HG03469 (cell line): ENCODE measurements at regions not wholly inside any gene's neighbourhood (a gene's known extent, or its start where the extent isn't known, plus 50 kb on each side); places are given as distances from the start of the nearest gene placed in this dataset.
"Not testable (repeated sequence)": the region's sequence is repeated elsewhere in the genome, so short reads cannot be mapped to it uniquely, and the experiment has no call there.

Experiments used
- ATAC-seq: cut with Tn5 transposase; IDR thresholded peaks from one replicate; pipeline ENCODE4 v1.9.1; 2021; ENCODE audit warnings: mild to moderate bottlenecking, moderate library complexity, moderate number of reproducible peaks; ENCODE audit not compliant: unreplicated experiment

DNA sequence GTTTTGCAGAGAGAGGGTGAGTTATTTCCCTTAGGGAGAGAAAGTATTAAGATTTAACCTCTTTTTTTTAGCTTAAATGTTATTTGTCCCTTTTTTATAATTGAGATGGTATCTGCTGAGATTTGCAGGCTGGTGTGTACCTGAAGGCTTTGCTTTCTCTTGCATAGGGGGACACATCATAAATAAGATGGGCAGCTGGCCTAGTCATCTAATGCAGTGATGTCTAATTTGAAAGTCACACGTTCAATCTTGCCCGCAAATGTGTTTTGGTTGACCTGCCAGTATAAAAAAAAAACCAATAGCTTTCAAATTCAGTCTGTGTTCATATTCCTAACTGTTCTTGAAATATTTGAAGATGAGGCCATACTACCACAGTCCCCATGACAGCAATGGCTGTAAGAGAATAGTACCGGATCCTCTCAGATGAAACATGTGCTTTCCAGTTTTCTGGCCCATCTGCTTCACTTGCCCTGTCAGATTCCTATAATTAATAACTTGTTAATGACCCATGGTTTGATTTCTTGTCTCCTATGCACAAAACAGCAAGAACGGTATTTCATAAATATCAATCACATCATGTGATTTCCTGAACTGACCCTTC is 914.2 kb downstream of the IPMK start:
- no peak for ATAC-seq

DNA sequence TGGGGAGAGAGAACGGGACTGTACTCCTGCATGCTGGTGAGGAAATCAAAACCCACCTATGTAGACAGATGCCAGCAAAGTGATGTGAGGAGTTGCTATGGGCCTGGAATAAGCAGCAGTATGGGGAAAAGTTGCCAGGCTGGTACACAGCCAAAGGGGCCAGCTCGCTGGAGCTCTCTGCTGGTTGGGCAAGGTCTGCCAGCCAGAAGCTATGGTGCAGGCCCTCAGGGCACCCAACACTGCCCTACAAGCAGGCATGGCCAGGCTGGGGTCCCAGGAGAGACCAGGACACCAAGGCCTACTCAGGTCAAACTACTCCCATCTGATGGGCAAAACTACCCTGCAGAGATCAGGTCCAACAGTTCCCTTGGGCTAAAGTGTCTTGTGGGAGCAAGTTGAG is 916.6 kb downstream of the IPMK start:
- ATAC-seq: no peak

DNA sequence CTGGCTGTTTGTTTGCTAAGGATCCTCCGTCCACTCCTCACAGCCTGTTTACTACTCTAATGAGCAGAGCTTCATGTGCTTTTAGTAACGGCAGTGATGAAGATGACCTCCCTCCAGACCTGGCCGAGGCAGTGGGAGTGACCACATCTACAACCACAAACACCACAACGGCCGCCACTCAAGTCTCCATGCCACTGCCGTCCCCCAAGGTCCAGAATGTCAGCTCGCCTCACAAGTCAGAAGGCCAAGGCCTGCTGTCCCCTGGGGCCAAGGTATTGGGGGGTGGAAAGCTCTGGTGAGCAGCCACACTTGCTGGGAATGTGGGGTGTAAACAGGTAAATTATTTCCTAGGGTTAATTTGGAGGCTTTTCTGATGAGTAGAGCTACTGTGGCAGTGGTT is 926.4 kb downstream of the IPMK start:
- ATAC-seq: no peak

GRCh38 chr10:57338823-57339558 is 928.7 kb downstream of the IPMK start:
- peak; percentile 62 for ATAC-seq

- no peak for ATAC-seq
These were observed 930.8 kb downstream of the IPMK start for GRCh38 chr10:57336865-57337264.

- no peak for ATAC-seq
These were observed 931.4 kb downstream of the IPMK start for GRCh38 chr10:57336341-57336740.

DNA sequence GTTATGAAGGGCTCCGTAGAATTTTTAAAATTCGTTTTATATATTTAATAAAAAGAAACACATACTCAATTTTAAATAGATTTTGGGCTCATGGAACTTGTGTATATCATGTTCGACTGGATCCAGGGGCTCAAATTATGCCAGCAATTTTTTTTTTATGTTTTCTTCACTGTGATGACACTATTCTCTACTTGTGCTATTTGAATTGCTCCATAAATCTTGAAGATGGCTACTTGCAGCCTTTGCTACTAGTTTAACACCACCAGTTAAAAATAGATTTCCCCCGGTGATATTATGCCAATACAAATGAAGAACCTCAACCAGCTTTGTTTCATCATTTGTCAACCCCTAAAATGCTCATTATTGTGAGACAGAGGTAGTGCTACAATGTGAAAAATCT is 933.2 kb downstream of the IPMK start:
- ATAC-seq: no peak

DNA sequence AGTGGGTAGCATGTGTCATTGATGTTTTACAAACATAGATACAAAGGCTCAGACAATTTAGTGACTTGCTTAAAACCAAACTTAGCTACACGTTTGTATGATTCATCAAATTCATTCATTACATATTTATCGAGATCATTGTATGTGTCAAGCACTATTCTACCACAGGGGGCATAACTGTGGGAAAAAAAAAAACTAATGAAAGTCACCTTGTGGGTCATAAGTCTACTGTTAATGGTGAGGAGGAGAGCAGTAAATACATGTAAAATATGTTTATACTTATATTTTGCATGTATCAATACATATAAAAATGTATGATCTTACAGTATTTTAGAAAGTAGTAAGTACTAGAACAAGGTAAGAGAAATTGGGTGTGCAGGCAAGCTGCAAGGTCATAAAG is 933.8 kb downstream of the IPMK start:
- ATAC-seq: no peak

DNA sequence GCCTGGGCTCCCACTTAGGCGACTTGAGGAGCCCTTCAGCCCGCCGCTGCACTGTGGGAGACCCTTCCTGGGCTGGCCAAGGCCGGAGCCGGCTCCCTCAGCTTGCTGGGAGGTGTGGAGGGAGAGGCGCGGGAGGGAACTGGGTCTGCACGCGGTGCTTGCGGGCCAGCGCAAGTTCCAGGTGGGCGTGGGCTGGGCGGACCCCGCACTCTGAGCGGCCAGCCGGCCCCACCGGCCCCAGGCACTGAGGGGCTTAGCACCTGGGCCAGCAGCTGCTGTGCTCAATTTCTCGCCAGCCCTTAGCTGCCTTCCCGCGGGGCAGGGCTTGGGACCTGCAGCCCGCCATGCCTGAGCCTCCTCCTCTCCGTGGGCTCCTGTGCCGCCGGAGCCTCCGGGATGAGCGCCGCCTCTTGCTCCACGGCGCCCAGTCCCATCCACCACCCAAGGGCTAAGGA is 946.3 kb downstream of the IPMK start:
- not testable (repeated sequence) for ATAC-seq

DNA sequence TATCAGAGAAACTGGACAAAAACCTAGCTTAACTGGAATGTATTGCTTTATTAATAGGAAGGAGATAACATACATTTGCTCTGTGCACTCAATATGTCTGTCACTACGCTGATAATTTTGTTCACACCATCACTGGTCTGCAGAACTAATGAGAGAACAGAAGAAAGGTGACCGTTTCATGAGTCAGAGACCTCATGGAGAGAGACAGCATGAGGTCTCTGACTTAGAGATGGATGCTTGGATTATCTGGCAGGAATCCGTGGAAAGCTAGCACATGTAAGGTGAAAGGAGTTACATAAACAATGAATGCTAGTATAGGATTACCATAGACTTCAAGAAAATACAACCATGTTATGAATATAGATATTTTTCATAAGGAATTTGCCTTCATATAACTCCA is 947.3 kb downstream of the IPMK start:
- no peak for ATAC-seq

DNA sequence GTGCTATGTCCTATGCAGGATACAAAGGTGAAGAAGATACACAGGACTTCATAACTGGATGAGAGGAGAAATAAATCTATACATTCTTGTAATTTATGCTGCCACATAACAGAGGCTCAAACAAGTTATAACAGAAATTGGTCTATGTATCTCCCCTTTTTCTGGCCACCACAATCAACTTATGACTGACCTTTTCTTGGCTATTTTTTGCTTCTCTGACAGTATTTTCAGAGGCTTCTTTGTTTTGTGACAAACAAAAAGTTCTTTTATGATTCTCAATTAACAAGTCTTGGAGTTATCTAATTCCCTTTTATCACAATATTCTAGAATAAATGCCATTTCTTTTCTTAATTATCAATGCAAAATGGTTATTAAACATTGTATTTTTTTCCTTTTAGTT is 953.0 kb upstream of the ZWINT start:
- ATAC-seq: no peak

- no peak for ATAC-seq
These were observed 942.5 kb upstream of the ZWINT start for GRCh38 chr10:57303566-57303965.

DNA sequence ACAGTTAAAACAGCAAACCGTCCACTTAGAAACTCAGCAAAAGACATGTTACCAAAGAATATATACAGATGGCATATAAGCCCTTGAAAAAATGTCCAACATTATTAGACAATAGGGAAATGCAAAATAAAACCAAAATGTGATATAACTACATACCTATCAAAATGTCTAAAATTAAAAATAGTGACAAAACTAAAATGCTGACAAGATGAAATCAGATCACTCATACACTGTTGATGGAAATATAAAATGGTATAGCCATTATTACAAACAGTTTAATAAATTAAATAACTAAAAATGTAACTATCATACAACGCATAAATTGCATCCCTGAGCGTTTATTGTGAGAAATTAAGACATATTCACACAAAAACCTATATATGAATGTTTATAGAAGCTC is 939.7 kb upstream of the ZWINT start:
- ATAC-seq: no peak

- ATAC-seq: no peak
These were observed 933.6 kb upstream of the ZWINT start for GRCh38 chr10:57294698-57295097.

- no peak for ATAC-seq
These were observed 927.7 kb upstream of the ZWINT start for GRCh38 chr10:57288754-57289153.

DNA sequence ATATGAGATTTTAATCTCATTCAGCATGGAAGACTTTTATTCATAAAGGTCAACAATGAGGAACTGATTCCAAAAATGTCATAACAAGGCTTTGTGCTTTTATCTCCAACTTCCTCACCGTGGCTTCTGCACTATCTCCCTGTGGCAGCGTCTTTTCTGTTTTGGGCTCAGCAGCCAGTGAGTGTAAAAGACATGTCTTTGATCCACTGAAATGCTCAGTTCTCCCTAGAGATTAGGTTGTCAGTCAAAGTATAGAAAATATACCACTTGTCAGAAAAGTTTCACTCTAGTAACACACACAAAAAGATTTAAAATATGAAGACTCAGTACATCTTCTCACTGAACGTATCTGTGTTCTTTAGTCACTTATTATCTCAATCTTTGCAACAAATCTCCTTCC is 901.8 kb upstream of the ZWINT start:
- ATAC-seq: no peak

DNA sequence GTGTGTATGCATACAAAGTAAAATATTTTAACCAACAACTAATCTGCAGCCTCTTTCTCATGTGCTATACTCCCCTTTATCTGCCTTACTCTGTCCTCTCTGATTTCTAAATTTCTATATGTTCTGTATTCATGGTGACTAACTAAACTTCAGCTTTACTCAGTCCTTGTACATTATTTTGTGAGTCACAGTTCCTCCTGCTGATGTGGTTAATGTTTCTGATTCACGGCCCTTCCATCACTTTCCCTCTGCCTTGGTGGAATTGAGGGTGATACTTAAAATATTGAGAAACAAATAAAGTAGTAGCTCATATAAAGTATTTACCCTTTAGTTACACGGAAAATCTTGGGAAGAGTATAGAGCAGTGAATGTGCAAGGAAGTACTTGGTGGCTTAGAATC is 899.1 kb upstream of the ZWINT start:
- no peak for ATAC-seq

DNA sequence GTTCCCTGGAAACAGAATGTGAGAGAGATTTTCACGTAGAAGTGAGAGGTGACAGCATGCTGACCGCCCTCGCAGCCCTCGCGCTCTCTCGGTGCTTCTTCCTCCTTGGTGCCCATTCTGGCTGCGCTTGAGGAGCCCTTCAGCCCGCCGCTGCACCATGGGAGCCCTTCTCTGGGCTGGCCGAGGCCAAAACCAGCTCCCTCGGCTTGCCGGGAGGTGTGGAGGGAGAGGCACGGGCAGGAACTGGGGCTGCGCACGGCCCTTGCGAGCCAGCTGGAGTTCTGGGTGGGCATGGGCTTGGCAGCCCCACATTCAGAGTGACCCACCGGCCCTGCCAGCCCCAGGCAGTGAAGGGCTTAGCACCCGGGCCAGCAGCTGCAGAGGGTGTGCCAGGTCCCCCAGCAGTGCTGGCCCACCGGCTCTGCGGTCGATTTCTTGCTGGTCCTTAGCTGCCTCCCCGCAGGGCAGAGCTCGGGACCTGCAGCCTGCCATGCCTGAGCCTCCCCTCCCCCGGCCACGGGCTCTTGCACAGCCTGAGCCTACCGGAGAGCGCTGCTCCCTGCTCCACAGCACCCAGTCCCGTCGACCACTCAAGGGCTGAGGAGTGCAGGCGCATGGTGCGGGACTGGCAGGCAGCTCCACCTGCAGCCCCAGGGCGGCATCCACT is 888.7 kb upstream of the ZWINT start:
- no peak for ATAC-seq

DNA sequence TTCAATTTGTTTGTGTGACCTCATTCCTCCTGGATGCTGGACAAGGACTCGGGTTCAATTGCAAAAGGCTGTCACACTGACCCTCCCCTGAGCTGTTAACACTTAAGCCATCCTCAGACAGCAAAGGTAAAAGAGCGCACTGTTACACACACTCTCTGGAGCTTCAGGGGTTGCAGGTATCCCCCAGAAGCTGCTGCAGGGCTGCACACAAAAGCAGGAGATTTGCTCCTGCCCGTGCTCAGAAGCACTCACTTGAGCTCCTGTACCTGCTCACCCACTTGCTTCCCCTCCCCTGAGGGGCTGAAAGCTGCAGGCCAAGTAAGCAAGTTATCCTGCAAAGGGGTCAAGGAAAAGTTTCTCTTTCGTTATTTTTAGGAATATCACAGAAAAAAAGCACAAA is 886.2 kb upstream of the ZWINT start:
- ATAC-seq: no peak

- ATAC-seq: no peak
These were observed 864.9 kb upstream of the ZWINT start for GRCh38 chr10:57225920-57226319.

- ATAC-seq: no peak
These were observed 863.8 kb upstream of the ZWINT start for GRCh38 chr10:57224811-57225210.

- no peak for ATAC-seq
These were observed 861.5 kb upstream of the ZWINT start for GRCh38 chr10:57222603-57223002.
